ENCODE measurements at regions not wholly inside any gene's neighbourhood (a gene's known extent, or its start where the extent isn't known, plus 50 kb on each side); places are given as distances from the start of the nearest gene placed in this dataset.

GRCh38 chr2:67702937-67703336 is 305.8 kb downstream of the ETAA1 start:
- no peak for TF ChIP-seq CTCF (IDR thresholded peaks at IDR 0.05; ENCODE audit: control extremely low read depth, extremely low read depth)
- H3K36me3 ChIP-seq (ENCODE audit: control insufficient read depth in 4 of 4, insufficient read depth in 4 of 4, low read length in 4 of 4): no peaks in the 10 kb centered on the region
- DNase-seq (no peak), ATAC-seq (ENCODE audit: insufficient read depth, low FRiP score) (no peak)
- no peak overlapping the region for H3K27ac ChIP-seq (ENCODE audit: low read depth in 1 of 2, low read length in 1 of 2)
- no peaks in the 10 kb centered on the region for H3K9me3 ChIP-seq (ENCODE audit: control insufficient read depth in 4 of 4, insufficient read depth in 3 of 4, low read length in 3 of 4)
- no peak overlapping the region for H3K9ac ChIP-seq (ENCODE audit: insufficient read depth in 1 of 2, low read length in 2 of 2)
- H3K27me3 ChIP-seq (ENCODE audit: control insufficient read depth in 3 of 3, insufficient read depth in 3 of 3, low read length in 2 of 3): no peaks in the 10 kb centered on the region
- H3K4me1 ChIP-seq (ENCODE audit: control insufficient read depth in 5 of 5, insufficient read depth in 5 of 5, low read length in 5 of 5): no peaks in the 10 kb centered on the region
- no peak overlapping the region for H3K4me3 ChIP-seq
- 70 to 83% methylated on average over 1 of the region's 1 CpG for WGBS, 2 donors

GRCh38 chr2:67706082-67706481 is 308.9 kb downstream of the ETAA1 start:
- Histone ChIP-seq H3K27ac (ENCODE audit: low read depth in 1 of 2, low read length in 1 of 2) (no peak overlapping the region), H3K4me1 (ENCODE audit: control insufficient read depth in 5 of 5, insufficient read depth in 5 of 5, low read length in 5 of 5) (peaks cover 0 to 7% (median 0%) of the 10 kb centered on the region in 5 donors), H3K27me3 (ENCODE audit: control insufficient read depth in 3 of 3, insufficient read depth in 3 of 3, low read length in 2 of 3) (no peaks in the 10 kb centered on the region), H3K9me3 (ENCODE audit: control insufficient read depth in 4 of 4, insufficient read depth in 3 of 4, low read length in 3 of 4) (no peaks in the 10 kb centered on the region), H3K9ac (ENCODE audit: insufficient read depth in 1 of 2, low read length in 2 of 2) (no peak overlapping the region), H3K36me3 (ENCODE audit: control insufficient read depth in 4 of 4, insufficient read depth in 4 of 4, low read length in 4 of 4) (no peaks in the 10 kb centered on the region), H3K4me3 (no peak overlapping the region)
- 96 to 97% methylated on average over 3 of the region's 3 CpGs for WGBS, 2 donors
- no peak for DNase-seq
- no peak for TF ChIP-seq CTCF (IDR thresholded peaks at IDR 0.05; ENCODE audit: control extremely low read depth, extremely low read depth)
- ATAC-seq (ENCODE audit: insufficient read depth, low FRiP score): no peak

GRCh38 chr2:67707896-67708295 is 310.8 kb downstream of the ETAA1 start:
- H3K4me1 ChIP-seq (ENCODE audit: control insufficient read depth in 5 of 5, insufficient read depth in 5 of 5, low read length in 5 of 5): peaks cover 0 to 16% (median 0%) of the 10 kb centered on the region in 5 donors
- ATAC-seq (ENCODE audit: insufficient read depth, low FRiP score): no peak

More at GRCh38 chr2:67707896-67708295, 310.8 kb downstream of the ETAA1 start:
- TF ChIP-seq CTCF (IDR thresholded peaks at IDR 0.05; ENCODE audit: control extremely low read depth, extremely low read depth): no peak
- Histone ChIP-seq H3K36me3 (ENCODE audit: control insufficient read depth in 4 of 4, insufficient read depth in 4 of 4, low read length in 4 of 4) (no peaks in the 10 kb centered on the region), H3K27ac (ENCODE audit: low read depth in 1 of 2, low read length in 1 of 2) (no peak overlapping the region), H3K4me3 (no peak overlapping the region), H3K9me3 (ENCODE audit: control insufficient read depth in 4 of 4, insufficient read depth in 3 of 4, low read length in 3 of 4) (no peaks in the 10 kb centered on the region), H3K27me3 (ENCODE audit: control insufficient read depth in 3 of 3, insufficient read depth in 3 of 3, low read length in 2 of 3) (no peaks in the 10 kb centered on the region), H3K9ac (ENCODE audit: insufficient read depth in 1 of 2, low read length in 2 of 2) (no peak overlapping the region)
- WGBS, 2 donors: 89 to 90% methylated on average over 3 of the region's 3 CpGs
- no peak for DNase-seq
